ENCODE measurements at regions not wholly inside any gene's neighbourhood (a gene's known extent, or its start where the extent isn't known, plus 50 kb on each side); places are given as distances from the start of the nearest gene placed in this dataset.

DNA sequence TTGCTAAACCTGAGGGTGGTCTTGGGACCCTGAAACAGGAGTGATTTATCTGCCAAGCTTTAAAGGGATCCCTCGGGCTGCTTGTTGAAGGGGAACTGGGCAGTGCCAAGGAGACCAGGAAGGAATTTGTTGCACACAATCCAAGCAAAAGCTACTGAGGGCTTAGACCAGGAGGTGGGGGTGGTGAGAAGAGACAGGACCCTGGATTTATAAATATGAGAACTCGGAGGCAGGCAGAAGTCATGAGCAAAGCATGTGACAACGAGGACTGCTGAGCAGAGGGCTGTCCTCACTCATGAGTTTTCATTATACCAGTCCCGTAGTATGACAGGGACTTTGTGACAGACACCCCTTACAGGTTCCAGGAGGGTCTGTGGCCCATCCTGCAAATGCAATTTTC is 237.3 kb downstream of the DRD1 start:
- no peak for TF ChIP-seq POLR2A (IDR thresholded peaks at IDR 0.05)
- TF ChIP-seq, protein P1, sequence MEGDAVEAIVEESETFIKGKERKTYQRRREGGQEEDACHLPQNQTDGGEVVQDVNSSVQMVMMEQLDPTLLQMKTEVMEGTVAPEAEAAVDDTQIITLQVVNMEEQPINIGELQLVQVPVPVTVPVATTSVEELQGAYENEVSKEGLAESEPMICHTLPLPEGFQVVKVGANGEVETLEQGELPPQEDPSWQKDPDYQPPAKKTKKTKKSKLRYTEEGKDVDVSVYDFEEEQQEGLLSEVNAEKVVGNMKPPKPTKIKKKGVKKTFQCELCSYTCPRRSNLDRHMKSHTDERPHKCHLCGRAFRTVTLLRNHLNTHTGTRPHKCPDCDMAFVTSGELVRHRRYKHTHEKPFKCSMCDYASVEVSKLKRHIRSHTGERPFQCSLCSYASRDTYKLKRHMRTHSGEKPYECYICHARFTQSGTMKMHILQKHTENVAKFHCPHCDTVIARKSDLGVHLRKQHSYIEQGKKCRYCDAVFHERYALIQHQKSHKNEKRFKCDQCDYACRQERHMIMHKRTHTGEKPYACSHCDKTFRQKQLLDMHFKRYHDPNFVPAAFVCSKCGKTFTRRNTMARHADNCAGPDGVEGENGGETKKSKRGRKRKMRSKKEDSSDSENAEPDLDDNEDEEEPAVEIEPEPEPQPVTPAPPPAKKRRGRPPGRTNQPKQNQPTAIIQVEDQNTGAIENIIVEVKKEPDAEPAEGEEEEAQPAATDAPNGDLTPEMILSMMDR (IDR thresholded peaks at IDR 0.05) = no peak

All from right lobe of liver (tissue), 4 donors.